ENCODE measurements at regions not wholly inside any gene's neighbourhood (a gene's known extent, or its start where the extent isn't known, plus 50 kb on each side); places are given as distances from the start of the nearest gene placed in this dataset.

GRCh38 chr18:66687635-66688034, 83.7 kb upstream of the CDH19 start:
- Histone ChIP-seq H3K27me3 (ENCODE audit: low read length) (no peaks in the 10 kb centered on the region), H3K9me2 (replicated peaks; ENCODE audit: insufficient read depth, low read length) (no peaks in the 10 kb centered on the region), H3K4me3 (ENCODE audit: insufficient read depth, low read length, poor library complexity, severe bottlenecking) (no peak overlapping the region), H3K36me3 (ENCODE audit: low read length) (no peaks in the 10 kb centered on the region), H3F3A (ENCODE audit: insufficient read depth) (no peaks in the 10 kb centered on the region), H3K4me2 (ENCODE audit: low read depth, low read length, poor library complexity, severe bottlenecking) (no peak overlapping the region), H2AFZ (ENCODE audit: low read depth, low read length, severe bottlenecking) (no peak overlapping the region), H3K79me2 (ENCODE audit: insufficient read depth, low read length) (no peaks in the 10 kb centered on the region), H3K27ac (ENCODE audit: low read depth, low read length) (no peak overlapping the region), H3K9ac (ENCODE audit: low read length) (no peak overlapping the region), H3K9me3 (ENCODE audit: insufficient read depth, low read length) (no peaks in the 10 kb centered on the region; the same call in 1 of the 2 replicates), H4K20me1 (ENCODE audit: low read depth, low read length) (no peaks in the 10 kb centered on the region)
- TF ChIP-seq CTCF (IDR thresholded peaks at IDR 0.05; ENCODE audit: insufficient read depth, low read length, poor library complexity, severe bottlenecking) (no peak), EZH2phosphoT487 (conservative IDR thresholded peaks at IDR 0.05; ENCODE audit: low read length) (no peak)

DNA sequence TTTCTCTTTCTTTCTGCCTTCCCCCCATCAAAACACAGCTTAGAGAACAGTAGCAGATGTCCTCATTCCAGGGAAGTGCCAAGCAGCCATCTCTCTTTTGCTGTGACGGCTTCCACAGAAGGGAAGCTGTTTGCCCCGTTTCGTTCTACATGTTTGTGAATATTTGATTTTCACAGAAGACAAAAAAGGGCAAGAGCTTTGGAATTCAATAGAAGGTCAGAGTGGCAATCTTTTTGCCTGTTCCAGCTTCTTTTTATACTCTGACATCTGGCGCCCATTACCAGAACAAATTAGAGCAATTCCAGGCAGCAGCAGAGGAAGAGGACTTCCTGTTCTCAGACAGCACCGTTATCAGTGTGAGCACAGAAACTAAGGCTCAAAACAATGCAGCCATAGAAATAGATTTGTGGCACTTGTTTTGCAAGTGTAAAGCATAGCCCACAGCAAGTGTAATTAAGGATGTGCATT, 79.0 kb upstream of the CDH19 start:
- Histone ChIP-seq H3K27me3 (ENCODE audit: low read length) (no peaks in the 10 kb centered on the region), H3F3A (ENCODE audit: insufficient read depth) (no peaks in the 10 kb centered on the region), H3K9me3 (ENCODE audit: insufficient read depth, low read length) (peaks cover 6% of the 10 kb centered on the region; the same call in 1 of the 2 replicates), H3K9ac (ENCODE audit: low read length) (no peak overlapping the region), H3K4me3 (ENCODE audit: insufficient read depth, low read length, poor library complexity, severe bottlenecking) (no peak overlapping the region), H3K79me2 (ENCODE audit: insufficient read depth, low read length) (no peaks in the 10 kb centered on the region), H3K4me2 (ENCODE audit: low read depth, low read length, poor library complexity, severe bottlenecking) (no peak overlapping the region), H3K9me2 (replicated peaks; ENCODE audit: insufficient read depth, low read length) (no peaks in the 10 kb centered on the region), H3K36me3 (ENCODE audit: low read length) (no peaks in the 10 kb centered on the region), H3K27ac (ENCODE audit: low read depth, low read length) (no peak overlapping the region), H2AFZ (ENCODE audit: low read depth, low read length, severe bottlenecking) (no peak overlapping the region), H4K20me1 (ENCODE audit: low read depth, low read length) (no peaks in the 10 kb centered on the region)
- TF ChIP-seq CTCF (IDR thresholded peaks at IDR 0.05; ENCODE audit: insufficient read depth, low read length, poor library complexity, severe bottlenecking) (no peak), EZH2phosphoT487 (conservative IDR thresholded peaks at IDR 0.05; ENCODE audit: low read length) (no peak)

DNA sequence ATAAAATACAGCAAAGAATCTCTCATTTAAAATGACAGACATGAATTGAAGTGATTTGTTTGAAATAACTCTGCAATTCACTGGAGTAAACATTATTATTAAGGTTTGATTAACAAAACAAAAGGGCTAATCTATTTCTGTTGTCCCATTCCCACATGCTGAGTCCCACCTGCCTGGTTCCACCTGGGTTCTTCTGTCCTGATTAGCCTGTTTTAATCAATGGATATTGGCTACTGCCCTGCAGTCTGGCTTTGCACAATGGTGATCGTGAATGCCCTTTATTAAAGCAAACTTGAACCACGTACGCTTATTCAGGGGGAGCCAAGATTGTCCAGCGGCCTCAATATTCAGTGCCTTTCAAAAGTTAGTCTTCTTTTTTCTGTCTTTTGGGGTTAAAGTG, 72.8 kb upstream of the CDH19 start:
- no peak overlapping the region for H2AFZ ChIP-seq (ENCODE audit: low read depth, low read length, severe bottlenecking)
- H3K36me3 ChIP-seq (ENCODE audit: low read length), result no peaks in the 10 kb centered on the region
- H3K79me2 ChIP-seq (ENCODE audit: insufficient read depth, low read length), result no peaks in the 10 kb centered on the region
- no peak for TF ChIP-seq EZH2phosphoT487 (conservative IDR thresholded peaks at IDR 0.05; ENCODE audit: low read length)
- TF ChIP-seq CTCF (IDR thresholded peaks at IDR 0.05; ENCODE audit: insufficient read depth, low read length, poor library complexity, severe bottlenecking), result no peak
- no peaks in the 10 kb centered on the region for H3K27me3 ChIP-seq (ENCODE audit: low read length)
- no peak overlapping the region for H3K4me2 ChIP-seq (ENCODE audit: low read depth, low read length, poor library complexity, severe bottlenecking)
- H3K9ac ChIP-seq (ENCODE audit: low read length), result no peak overlapping the region
- H3K9me3 ChIP-seq (ENCODE audit: insufficient read depth, low read length), result 0 out of 2 replicates have a peak, but pooled peaks cover 6% of the 10 kb centered on the region
- no peaks in the 10 kb centered on the region for H3F3A ChIP-seq (ENCODE audit: insufficient read depth)
- H4K20me1 ChIP-seq (ENCODE audit: low read depth, low read length), result no peaks in the 10 kb centered on the region
- H3K9me2 ChIP-seq (replicated peaks; ENCODE audit: insufficient read depth, low read length), result no peaks in the 10 kb centered on the region
- H3K27ac ChIP-seq (ENCODE audit: low read depth, low read length), result no peak overlapping the region
- H3K4me3 ChIP-seq (ENCODE audit: insufficient read depth, low read length, poor library complexity, severe bottlenecking), result no peak overlapping the region

Measured in SU-DHL-6 (cell line).